NCI-H2196 treated with DMSO at 0.1 percent for 48 hours (cell line): ENCODE measurements at regions not wholly inside any gene's neighbourhood (a gene's known extent, or its start where the extent isn't known, plus 50 kb on each side); places are given as distances from the start of the nearest gene placed in this dataset.
"Not testable (repeated sequence)": the region's sequence is repeated elsewhere in the genome, so short reads cannot be mapped to it uniquely, and the experiment has no call there.

ENCODE experiments used
- DNase-seq: peaks from one replicate; lab custom pipeline; 2025; ENCODE audit not compliant: unreplicated experiment; lab: John Stamatoyannopoulos, UW

GRCh38 chr15:95125803-95126202 lies 894.4 kb downstream of the MCTP2 start:
- no peak for DNase-seq

GRCh38 chr15:95127356-95127755 lies 896.0 kb downstream of the MCTP2 start:
- DNase-seq, result no peak

GRCh38 chr15:95129574-95129973 lies 898.2 kb downstream of the MCTP2 start:
- DNase-seq, result no peak

GRCh38 chr15:95131131-95131556 lies 899.8 kb downstream of the MCTP2 start:
- DNase-seq, result no peak

- no peak for DNase-seq
Observed at GRCh38 chr15:95132774-95133173, 901.4 kb downstream of the MCTP2 start.

GRCh38 chr15:95134431-95135110 lies 903.2 kb downstream of the MCTP2 start:
- DNase-seq, result no peak

GRCh38 chr15:95138604-95139270 lies 907.4 kb downstream of the MCTP2 start:
- DNase-seq, result no peak

GRCh38 chr15:95141486-95141885 lies 910.1 kb downstream of the MCTP2 start:
- no peak for DNase-seq

- DNase-seq, result no peak
Observed at GRCh38 chr15:95142531-95142930, 911.2 kb downstream of the MCTP2 start.

GRCh38 chr15:95146481-95146880 lies 915.1 kb downstream of the MCTP2 start:
- no peak for DNase-seq

GRCh38 chr15:95148183-95148582 lies 916.8 kb downstream of the MCTP2 start:
- DNase-seq, result no peak

GRCh38 chr15:95149036-95149435 lies 917.7 kb downstream of the MCTP2 start:
- DNase-seq, result no peak

- no peak for DNase-seq
Observed at GRCh38 chr15:95149771-95150170, 918.4 kb downstream of the MCTP2 start.

GRCh38 chr15:95150466-95150865 lies 919.1 kb downstream of the MCTP2 start:
- no peak for DNase-seq

- no peak for DNase-seq
Observed at GRCh38 chr15:95152741-95153140, 921.4 kb downstream of the MCTP2 start.

GRCh38 chr15:95153201-95153600 lies 921.8 kb downstream of the MCTP2 start:
- not testable (repeated sequence) for DNase-seq

GRCh38 chr15:95160316-95160715 lies 929.0 kb downstream of the MCTP2 start:
- DNase-seq, result no peak

- no peak for DNase-seq
Observed at GRCh38 chr15:95162069-95162468, 930.7 kb downstream of the MCTP2 start.

GRCh38 chr15:95162531-95162930 lies 931.2 kb downstream of the MCTP2 start:
- no peak for DNase-seq

GRCh38 chr15:95162967-95163531 lies 931.7 kb downstream of the MCTP2 start:
- no peak for DNase-seq

GRCh38 chr15:95168152-95168551 lies 936.8 kb downstream of the MCTP2 start:
- DNase-seq, result no peak

- no peak for DNase-seq
Observed at GRCh38 chr15:95168951-95169431, 937.6 kb downstream of the MCTP2 start.
